Glutamatergic neuron (in vitro differentiated cells): ENCODE measurements at regions not wholly inside any gene's neighbourhood (a gene's known extent, or its start where the extent isn't known, plus 50 kb on each side); places are given as distances from the start of the nearest gene placed in this dataset.

ENCODE experiments used
- DNase-seq: peaks from one replicate; pipeline ENCODE4 v3.0.0; 2022
- H3K27ac Mint-ChIP-seq: one replicate; pipeline ENCODE4 v1.8.0; 2020; ENCODE audit warnings: mild to moderate bottlenecking, mixed read lengths, inconsistent platforms; ENCODE audit not compliant: unreplicated experiment
- H3K27me3 Mint-ChIP-seq: one replicate; pipeline ENCODE4 v1.8.0; 2020; ENCODE audit warnings: mild to moderate bottlenecking, moderate library complexity, mixed read lengths, inconsistent platforms; ENCODE audit not compliant: unreplicated experiment
- H3K36me3 Mint-ChIP-seq: one replicate; pipeline ENCODE4 v1.8.0; 2020; ENCODE audit warnings: mild to moderate bottlenecking, mixed read lengths, inconsistent platforms; ENCODE audit not compliant: unreplicated experiment
- H3K4me1 Mint-ChIP-seq: one replicate; pipeline ENCODE4 v1.8.0; 2020; ENCODE audit warnings: mild to moderate bottlenecking, low read depth, mixed read lengths, inconsistent platforms; ENCODE audit not compliant: unreplicated experiment
- H3K4me3 Mint-ChIP-seq: one replicate; pipeline ENCODE4 v1.8.0; 2020; ENCODE audit warnings: mild to moderate bottlenecking, mixed read lengths, inconsistent platforms; ENCODE audit not compliant: unreplicated experiment
- H3K9me3 Mint-ChIP-seq: one replicate; pipeline ENCODE4 v1.8.0; 2020; ENCODE audit warnings: mild to moderate bottlenecking, moderate library complexity, mixed read lengths, inconsistent platforms; ENCODE audit not compliant: unreplicated experiment
- TF ChIP-seq, protein P1 (sequence below): fragments of 200-600 bp; sonication (generic); IDR thresholded peaks from one replicate; pipeline ENCODE4 v1.5.0; 2021; ENCODE audit not compliant: partially characterized antibody, unreplicated experiment

DNA sequence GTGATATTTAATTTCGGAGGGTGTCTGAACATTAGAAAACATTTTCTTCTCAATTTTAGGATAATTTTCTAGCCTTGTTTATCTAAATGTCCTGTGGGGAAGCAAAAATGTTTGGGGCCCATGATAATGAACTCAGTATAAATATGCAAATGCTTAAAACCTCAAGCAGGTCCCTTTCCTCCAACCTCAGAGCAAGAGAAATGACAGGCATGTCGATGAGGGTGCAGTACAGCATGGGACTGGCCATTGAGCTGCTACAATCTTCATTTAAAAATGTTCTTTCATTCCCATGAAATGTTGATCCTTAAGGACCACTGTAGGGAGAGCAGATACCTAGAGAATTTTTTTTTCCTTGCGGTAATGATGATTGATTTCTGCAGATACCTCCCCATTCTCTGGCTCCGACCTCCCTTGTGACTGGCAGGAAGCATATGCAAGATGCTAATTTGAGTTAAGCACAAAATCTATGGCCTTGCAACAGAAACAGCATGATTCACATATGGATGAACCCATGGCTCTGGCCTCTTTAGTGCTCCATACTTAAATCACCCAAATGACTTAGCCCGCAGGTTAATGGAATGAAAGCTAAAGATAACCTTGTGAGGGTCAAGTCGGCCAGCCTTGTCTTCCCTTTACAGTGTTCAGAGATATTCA, 243.3 kb downstream of the SOX4 start:
- peak overlapping the region; percentile 84 for H3K27ac Mint-ChIP-seq
- H3K4me1 Mint-ChIP-seq, result peaks cover 26% of the 10 kb centered on the region
- peak overlapping the region; percentile 57 for H3K4me3 Mint-ChIP-seq
- TF ChIP-seq, protein P1, sequence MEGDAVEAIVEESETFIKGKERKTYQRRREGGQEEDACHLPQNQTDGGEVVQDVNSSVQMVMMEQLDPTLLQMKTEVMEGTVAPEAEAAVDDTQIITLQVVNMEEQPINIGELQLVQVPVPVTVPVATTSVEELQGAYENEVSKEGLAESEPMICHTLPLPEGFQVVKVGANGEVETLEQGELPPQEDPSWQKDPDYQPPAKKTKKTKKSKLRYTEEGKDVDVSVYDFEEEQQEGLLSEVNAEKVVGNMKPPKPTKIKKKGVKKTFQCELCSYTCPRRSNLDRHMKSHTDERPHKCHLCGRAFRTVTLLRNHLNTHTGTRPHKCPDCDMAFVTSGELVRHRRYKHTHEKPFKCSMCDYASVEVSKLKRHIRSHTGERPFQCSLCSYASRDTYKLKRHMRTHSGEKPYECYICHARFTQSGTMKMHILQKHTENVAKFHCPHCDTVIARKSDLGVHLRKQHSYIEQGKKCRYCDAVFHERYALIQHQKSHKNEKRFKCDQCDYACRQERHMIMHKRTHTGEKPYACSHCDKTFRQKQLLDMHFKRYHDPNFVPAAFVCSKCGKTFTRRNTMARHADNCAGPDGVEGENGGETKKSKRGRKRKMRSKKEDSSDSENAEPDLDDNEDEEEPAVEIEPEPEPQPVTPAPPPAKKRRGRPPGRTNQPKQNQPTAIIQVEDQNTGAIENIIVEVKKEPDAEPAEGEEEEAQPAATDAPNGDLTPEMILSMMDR, result no peak
- peaks cover 8% of the 10 kb centered on the region for H3K9me3 Mint-ChIP-seq
- DNase-seq, result no peak
- no peaks in the 10 kb centered on the region for H3K36me3 Mint-ChIP-seq
- peaks cover 8% of the 10 kb centered on the region for H3K27me3 Mint-ChIP-seq

DNA sequence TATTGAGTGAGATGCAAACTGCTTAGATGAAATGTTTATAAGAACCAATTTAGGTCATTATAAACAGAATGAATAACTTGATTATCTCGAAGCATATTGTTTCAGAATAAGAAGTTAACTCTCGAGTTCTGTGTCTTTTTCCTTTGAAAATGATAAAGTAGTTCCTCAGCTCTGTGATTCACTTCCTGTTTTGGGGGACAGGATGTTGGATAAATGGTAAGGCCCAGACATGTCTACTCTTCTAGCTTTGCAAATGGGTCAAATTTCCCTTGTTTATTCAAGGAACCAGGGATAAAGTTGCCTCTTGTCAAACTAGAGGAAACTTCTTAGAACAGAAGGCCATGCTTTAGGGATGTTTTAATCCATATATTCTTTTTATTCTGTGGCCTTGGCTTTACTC, 246.9 kb downstream of the SOX4 start:
- no peak overlapping the region for H3K27ac Mint-ChIP-seq
- no peak overlapping the region for H3K4me3 Mint-ChIP-seq

DNA sequence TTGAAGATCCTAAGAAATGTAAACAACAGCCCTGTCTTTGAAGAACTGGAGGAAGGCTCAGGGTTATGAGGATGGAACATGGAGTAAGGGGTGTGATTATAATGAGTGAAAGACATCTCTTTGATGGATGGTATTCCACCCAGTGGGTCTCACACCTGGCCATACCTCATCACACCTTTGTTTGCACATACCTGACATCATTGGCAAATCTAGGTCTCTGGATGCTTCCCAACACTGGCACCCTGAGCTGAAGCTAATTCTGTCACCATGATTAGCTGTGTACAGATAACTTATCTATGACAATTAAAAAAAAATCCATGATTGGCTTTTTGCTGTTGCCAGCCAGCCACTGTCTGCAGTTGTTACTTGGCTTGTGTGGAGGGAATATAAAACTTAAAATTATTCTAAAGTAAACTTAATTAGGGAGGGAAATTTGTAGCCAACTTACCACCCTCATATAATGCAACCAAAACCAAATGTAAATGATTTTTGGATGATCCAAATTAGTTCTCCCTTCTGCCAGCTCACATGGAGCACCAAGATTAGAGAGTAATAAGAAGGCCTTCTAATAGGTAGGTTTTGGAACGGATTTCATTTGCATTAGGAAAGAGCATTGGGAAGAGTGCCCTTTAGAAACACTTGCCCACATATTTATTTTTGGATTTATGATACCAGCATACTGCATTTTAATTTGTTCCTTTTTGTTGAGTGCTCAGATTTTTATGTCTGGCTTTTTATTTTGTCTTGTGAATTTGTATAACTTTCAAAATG, 249.5 kb downstream of the SOX4 start:
- Mint-ChIP-seq H3K27me3 (peaks cover 2% of the 10 kb centered on the region), H3K4me1 (peaks cover 48% of the 10 kb centered on the region), H3K4me3 (no peak overlapping the region), H3K36me3 (peaks cover 3% of the 10 kb centered on the region), H3K9me3 (peaks cover 1% of the 10 kb centered on the region), H3K27ac (no peak overlapping the region)
- TF ChIP-seq, protein P1, result no peak
- DNase-seq, result no peak

More for the DNA sequence above, 246.9 kb downstream of the SOX4 start:
- H3K36me3 Mint-ChIP-seq, result no peaks in the 10 kb centered on the region
- H3K4me1 Mint-ChIP-seq, result peaks cover 45% of the 10 kb centered on the region
- no peak for DNase-seq
- H3K27me3 Mint-ChIP-seq, result peaks cover 8% of the 10 kb centered on the region
- TF ChIP-seq, protein P1, result no peak
- H3K9me3 Mint-ChIP-seq, result peaks cover 9% of the 10 kb centered on the region

DNA sequence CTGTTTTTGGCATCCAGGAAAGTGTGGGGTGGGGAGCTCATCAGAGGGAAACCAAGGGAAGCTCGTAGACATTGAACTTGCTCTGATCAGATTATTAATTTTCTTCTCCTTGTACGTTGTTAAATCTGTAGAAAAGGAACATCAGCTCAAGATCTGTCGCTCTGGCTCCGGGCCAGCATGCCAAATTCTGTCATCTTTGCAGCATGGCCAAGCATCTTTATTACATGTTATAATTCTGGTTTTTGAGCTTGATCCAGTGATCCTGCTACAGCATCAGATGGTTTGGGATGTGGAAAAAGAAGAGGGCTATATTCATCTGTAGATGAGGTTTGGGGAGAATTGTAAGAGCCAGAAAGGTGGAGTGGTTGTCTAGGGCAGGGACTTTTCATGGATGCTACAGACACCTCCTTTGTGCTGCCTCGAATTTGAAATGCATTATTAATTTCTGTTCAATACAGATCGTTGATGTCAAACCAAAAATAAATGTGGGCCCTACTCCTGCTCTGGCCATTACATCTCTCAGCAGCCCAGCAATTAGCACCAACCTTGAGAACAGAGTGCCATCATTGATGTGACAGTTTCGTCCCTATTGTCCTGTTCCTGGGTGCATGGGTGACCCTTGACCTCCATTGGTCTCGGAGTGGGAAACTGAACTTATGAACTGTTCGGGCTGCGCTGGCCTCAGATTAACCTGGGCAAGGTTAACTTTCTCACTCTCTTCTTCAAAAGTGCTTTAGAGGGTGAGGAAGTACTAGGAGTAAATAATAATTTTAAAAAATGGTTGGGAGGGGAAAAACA, 250.8 kb downstream of the SOX4 start:
- peak overlapping the region; percentile 53 for H3K4me3 Mint-ChIP-seq
- no peak for DNase-seq
- peaks cover 1% of the 10 kb centered on the region for H3K9me3 Mint-ChIP-seq
- H3K27ac Mint-ChIP-seq, result peak overlapping the region; percentile 86
- H3K27me3 Mint-ChIP-seq, result peaks cover 5% of the 10 kb centered on the region
- peaks cover 4% of the 10 kb centered on the region for H3K36me3 Mint-ChIP-seq
- H3K4me1 Mint-ChIP-seq, result peaks cover 48% of the 10 kb centered on the region
- TF ChIP-seq, protein P1, result no peak
